ENCODE measurements at regions not wholly inside any gene's neighbourhood (a gene's known extent, or its start where the extent isn't known, plus 50 kb on each side); places are given as distances from the start of the nearest gene placed in this dataset.

DNA sequence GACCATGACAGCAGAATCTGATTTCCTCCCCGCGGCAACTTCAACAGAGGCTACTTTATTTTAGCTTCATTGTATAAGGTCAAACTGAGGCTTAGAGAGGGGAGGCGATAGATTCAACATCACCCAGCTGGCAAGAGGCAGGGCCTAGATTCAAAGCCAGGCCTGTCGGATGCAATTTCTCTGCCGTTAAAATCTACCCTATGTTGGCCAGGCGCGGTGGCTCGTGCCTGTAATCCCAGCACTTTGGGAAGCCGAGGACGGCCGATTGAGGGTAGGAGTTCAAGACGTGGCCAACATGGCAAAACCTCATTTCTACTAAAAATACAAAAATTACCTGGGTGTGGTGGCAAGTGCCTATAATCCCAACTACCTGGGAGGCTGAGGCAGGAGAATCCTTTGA, 182.2 kb downstream of the BCOR start:
- DNase-seq (ENCODE audit: low read depth): no peak

DNA sequence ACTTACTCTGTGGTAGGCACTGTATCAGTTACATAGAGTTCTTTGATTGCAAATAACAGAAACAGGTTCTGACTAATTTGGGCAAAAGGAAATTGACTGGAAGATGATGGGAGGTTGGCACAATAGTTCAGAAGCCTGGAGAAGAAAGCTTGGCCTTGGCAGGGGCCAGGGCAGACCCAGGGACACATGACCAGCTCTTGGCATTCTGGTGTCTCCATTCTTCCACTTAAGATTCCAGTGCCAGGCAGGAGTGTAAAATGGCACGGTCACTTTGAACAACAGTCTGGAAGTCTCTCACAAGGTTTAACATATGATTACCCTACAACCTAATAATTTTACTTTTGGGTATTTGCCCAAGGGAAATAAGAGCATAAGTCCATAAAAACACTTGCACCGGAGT, 175.9 kb downstream of the BCOR start:
- no peak for DNase-seq (ENCODE audit: low read depth)

DNA sequence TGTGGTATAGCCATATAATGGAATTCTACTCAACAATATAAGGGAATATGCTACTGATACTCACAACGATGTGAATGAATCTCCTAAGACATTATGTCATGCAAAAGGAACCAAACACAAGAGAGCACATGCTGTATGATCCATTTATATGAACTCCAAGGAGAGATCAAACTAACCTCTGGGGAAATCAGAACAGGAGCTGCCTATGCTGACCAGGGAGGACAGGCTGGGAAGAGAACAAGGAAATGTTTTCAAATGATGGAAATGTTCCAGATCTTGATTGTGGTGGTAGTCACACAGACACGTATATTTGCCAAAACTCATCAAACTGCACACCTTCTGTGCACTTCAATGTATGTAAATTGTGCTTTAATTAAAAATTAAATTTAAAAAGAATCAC, 175.3 kb downstream of the BCOR start:
- DNase-seq (ENCODE audit: low read depth): no peak

DNA sequence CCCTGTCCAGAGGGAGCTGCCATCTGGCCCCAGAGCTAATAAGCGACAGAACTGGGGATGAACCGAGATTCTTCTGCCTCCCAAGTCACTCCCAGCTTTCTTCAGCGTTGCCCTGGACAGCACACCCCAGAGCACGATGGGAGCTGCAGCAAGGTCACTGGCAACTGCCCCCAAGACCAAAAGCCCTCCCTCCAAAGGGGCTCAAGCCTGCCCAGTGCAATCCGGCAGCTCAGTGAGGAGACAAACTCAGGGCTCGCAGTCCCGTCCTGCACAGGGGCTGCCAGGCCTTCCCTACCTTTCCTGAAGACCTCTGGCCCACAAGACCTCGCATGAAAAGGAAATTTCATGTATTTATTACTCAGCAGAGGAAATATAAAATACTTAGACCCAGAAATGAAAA, 174.8 kb downstream of the BCOR start:
- no peak for DNase-seq (ENCODE audit: low read depth)

DNA sequence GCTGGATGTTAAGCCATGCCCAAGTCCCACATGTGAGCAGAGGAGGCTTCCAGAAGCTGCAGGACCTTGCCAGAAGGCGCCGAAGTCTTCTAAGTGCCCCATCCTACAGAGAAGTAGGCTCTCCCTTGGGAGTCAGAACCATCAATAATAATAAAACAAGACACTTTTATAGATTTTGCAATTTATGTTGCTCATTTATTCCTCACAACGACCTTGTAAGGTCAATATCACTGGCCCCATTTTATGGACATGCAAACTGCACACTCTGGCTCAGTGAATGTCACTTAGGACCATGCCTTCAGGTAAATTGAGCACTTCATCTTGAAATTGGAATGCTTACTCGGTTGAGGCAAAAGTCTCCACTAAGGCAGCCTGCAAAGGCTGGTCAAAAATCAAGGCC, 170.4 kb downstream of the BCOR start:
- DNase-seq (ENCODE audit: low read depth): no peak

DNA sequence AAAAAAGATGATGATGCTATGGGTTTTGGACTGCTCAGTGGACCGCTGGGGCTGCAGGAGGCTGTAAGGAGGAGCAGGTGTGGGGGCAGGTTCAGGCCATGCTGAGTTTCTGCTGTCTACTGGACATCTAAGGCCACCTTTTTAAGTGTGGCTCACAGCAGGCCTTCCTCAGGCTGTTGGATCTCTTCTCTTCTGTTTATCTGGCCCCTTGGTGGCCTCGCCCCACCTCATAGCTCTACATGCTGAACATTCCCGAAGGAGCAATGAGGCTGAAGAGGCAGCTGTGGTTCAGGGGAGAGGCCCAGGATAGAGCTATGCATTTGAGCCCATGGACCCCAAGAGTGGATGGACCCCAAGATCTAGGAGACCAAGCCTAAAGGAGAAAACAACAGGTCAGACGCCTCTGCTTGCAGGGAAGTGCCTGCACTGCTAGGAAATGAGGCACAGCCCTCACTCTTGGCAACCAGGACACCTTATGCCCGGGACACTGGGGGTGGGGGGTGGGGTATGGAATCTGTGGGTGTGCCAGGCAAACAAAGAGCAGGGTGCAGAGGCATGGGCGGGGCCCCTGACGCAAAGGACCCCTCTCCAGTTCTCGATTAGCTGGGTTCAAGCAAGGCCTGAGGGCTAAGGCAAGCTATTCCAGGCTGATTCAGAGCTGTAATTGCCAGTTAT, 168.9 kb downstream of the BCOR start:
- no peak for DNase-seq (ENCODE audit: low read depth)

- no peak for DNase-seq (ENCODE audit: low read depth)
Measured at GRCh38 chrX:39929379-39930025, 168.3 kb downstream of the BCOR start.

GRCh38 chrX:39930786-39931528, 166.8 kb downstream of the BCOR start:
- DNase-seq (ENCODE audit: low read depth): no peak

GRCh38 chrX:39931529-39932282, 166.1 kb downstream of the BCOR start:
- DNase-seq (ENCODE audit: low read depth): no peak

DNA sequence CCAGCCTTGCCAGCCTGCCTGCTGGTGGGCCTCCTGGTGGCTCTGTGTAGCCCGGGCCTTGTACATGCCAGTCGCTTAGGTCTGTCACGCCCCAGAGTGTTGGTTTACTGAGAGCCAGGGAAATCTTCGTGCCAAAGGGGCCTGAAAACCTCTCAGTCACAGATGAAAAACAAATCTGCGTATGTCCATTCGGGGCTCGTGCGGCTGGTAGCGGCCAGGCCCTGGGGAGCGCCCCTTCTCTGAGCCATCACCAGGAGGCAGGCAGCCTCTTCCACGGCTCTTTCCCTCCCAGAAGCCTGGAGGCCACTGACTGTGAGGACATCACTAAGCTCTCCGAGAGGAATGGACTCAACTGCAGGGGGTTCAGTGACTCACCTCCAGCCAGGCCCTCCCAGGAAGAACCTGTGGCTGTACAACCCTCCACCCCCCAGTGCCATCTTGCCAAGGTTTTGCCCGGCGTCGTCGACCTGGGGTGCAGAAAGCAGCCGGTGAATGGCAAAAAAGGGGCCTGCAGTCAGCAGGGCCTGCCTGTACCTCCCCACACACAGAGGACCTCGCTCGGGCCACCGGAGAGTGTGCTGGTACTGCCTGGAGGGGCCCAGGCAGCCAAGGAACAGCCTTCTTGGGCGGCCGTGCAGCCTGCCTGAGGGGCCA, 162.2 kb downstream of the BCOR start:
- DNase-seq (ENCODE audit: low read depth): peak; percentile 18

GRCh38 chrX:39936886-39937770, 160.6 kb downstream of the BCOR start:
- DNase-seq (ENCODE audit: low read depth): no peak

GRCh38 chrX:39938466-39938865, 159.3 kb downstream of the BCOR start:
- no peak for DNase-seq (ENCODE audit: low read depth)

DNA sequence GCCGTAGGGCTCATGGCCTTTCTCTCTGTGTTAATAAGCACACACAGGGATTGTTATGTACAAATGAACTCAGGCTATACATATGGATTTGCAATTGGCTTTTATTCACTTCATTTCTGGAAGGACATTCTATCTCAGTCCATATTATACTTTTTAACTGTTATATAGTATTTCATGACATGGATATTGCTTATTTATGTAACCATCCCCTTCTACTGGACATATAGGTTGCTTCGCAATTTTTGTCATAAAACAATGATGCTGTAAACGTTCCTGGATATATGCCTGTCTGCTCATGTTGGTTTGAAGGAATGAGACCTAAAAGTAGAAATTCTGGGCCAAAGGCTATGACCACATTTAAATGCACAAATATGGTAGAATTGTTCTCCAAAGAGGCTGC, 158.1 kb downstream of the BCOR start:
- DNase-seq (ENCODE audit: low read depth): no peak

- DNase-seq (ENCODE audit: low read depth): peak; percentile 16
Measured at GRCh38 chrX:39941332-39941920, 156.3 kb downstream of the BCOR start.

- DNase-seq (ENCODE audit: low read depth): no peak
Measured at GRCh38 chrX:39944416-39944815, 153.3 kb downstream of the BCOR start.

DNA sequence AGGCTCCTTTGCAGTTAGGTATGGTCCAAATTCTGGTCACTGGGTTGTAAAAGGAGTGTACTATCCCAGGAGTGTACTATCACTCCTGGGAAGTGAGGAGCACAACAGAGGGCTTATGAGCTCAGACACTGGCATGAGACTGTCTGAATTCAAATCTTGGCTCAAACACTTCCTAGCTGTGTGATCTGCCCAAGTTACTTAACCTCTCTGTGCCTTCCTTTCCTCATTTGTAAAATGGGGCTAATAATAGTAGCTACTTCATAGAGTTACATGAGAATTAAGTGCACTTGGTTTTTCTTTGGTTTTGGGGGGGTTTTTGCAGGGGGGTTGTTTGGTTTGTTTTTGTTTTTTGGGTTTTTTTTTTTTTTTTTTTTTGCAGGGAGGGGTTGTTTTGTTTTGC, 152.0 kb downstream of the BCOR start:
- DNase-seq (ENCODE audit: low read depth): no peak

DNA sequence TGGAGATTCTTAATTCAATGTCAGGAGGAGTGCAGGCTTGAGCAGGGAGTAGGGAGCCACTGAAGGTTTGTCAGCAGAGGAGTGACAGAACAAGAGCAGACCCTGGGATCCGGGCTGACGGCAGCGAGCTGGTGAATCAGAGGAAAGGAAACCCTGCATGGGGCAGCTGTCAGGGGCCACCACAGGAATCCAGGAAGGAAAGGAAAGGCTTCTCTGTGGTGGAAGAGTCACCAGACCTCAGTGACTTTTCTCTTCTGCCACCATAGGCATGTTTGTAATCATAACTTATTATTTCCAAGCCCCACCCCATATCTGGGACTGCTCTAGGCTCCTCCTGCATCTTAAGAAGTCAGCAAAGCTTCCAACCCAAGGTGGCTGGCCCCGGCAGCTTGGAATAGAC, 150.9 kb downstream of the BCOR start:
- DNase-seq (ENCODE audit: low read depth): peak; percentile 63

DNA sequence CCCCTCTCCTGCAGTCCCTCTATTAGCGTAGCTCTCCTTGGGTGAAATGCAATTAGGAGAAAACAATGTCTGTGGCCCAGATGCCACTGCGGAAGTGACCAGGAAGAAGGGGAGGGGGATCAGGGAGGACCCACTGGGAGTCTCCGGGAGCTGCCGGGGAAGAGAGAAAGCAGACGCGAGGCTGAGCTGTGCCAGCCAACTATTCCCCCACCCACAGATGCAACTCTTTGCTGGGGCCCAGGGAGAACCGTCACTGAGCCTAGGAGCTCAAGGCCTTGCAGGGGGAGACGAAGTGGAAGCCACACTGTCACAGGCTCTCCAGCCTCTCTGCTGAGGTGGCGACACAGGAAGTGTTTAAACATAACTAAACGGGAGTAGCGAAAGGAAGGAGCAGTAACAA, 149.2 kb downstream of the BCOR start:
- DNase-seq (ENCODE audit: low read depth): no peak

GRCh38 chrX:39950018-39950688, 147.6 kb downstream of the BCOR start:
- peak; percentile 28 for DNase-seq (ENCODE audit: low read depth)

- DNase-seq (ENCODE audit: low read depth): no peak
Measured at GRCh38 chrX:39952989-39953388, 144.8 kb downstream of the BCOR start.

Data from iris pigment epithelial cell (primary cell).